ENCODE measurements at regions not wholly inside any gene's neighbourhood (a gene's known extent, or its start where the extent isn't known, plus 50 kb on each side); places are given as distances from the start of the nearest gene placed in this dataset.

- no peak for DNase-seq
These were observed 318.3 kb upstream of the ZMIZ1 start for GRCh38 chr10:78750418-78750817.

GRCh38 chr10:78751716-78752115 lies 317.1 kb upstream of the ZMIZ1 start:
- no peak for DNase-seq

GRCh38 chr10:78752221-78752620 lies 316.5 kb upstream of the ZMIZ1 start:
- DNase-seq, result no peak

GRCh38 chr10:78752708-78753107 lies 316.1 kb upstream of the ZMIZ1 start:
- DNase-seq, result no peak

- no peak for DNase-seq
These were observed 314.3 kb upstream of the ZMIZ1 start for GRCh38 chr10:78754269-78755062.

- no peak for DNase-seq
These were observed 313.6 kb upstream of the ZMIZ1 start for GRCh38 chr10:78755063-78755701.

GRCh38 chr10:78755877-78756455 lies 312.8 kb upstream of the ZMIZ1 start:
- no peak for DNase-seq

- no peak for DNase-seq
These were observed 312.0 kb upstream of the ZMIZ1 start for GRCh38 chr10:78756604-78757343.

- DNase-seq, result no peak
These were observed 311.3 kb upstream of the ZMIZ1 start for GRCh38 chr10:78757344-78757925.

- DNase-seq, result no peak
These were observed 310.6 kb upstream of the ZMIZ1 start for GRCh38 chr10:78758176-78758575.

GRCh38 chr10:78759456-78760120 lies 309.2 kb upstream of the ZMIZ1 start:
- DNase-seq, result no peak

GRCh38 chr10:78760463-78761310 lies 308.1 kb upstream of the ZMIZ1 start:
- DNase-seq, result no peak

- DNase-seq, result no peak
These were observed 307.4 kb upstream of the ZMIZ1 start for GRCh38 chr10:78761311-78761781.

GRCh38 chr10:78762086-78762630 lies 306.6 kb upstream of the ZMIZ1 start:
- DNase-seq, result no peak

GRCh38 chr10:78763234-78763633 lies 305.5 kb upstream of the ZMIZ1 start:
- no peak for DNase-seq

- no peak for DNase-seq
These were observed 304.9 kb upstream of the ZMIZ1 start for GRCh38 chr10:78763651-78764395.

- no peak for DNase-seq
These were observed 304.3 kb upstream of the ZMIZ1 start for GRCh38 chr10:78764436-78764835.

GRCh38 chr10:78764846-78765430 lies 303.8 kb upstream of the ZMIZ1 start:
- DNase-seq, result no peak

- no peak for DNase-seq
These were observed 302.9 kb upstream of the ZMIZ1 start for GRCh38 chr10:78765726-78766335.
